ENCODE measurements at regions not wholly inside any gene's neighbourhood (a gene's known extent, or its start where the extent isn't known, plus 50 kb on each side); places are given as distances from the start of the nearest gene placed in this dataset.

DNA sequence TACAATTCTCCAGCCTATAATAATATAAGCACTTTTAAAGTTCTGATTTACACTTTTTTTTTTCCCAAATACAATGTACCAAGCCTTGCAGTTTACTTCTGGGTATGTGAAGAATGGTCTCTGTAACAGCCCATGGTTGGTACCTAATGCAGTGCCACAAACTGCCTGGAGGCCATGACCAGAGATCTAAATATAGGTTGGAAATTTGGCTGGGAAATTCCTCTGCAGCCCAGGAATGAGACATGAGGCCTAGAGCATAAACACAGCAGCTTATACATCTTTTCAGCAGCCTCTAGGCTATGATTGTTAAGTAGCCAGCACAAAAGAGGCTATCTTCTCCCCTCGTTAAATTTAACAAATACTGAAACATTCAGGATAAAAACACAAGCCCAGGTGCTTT, 432.0 kb upstream of the FAM98A start:
- TF ChIP-seq, protein P1, sequence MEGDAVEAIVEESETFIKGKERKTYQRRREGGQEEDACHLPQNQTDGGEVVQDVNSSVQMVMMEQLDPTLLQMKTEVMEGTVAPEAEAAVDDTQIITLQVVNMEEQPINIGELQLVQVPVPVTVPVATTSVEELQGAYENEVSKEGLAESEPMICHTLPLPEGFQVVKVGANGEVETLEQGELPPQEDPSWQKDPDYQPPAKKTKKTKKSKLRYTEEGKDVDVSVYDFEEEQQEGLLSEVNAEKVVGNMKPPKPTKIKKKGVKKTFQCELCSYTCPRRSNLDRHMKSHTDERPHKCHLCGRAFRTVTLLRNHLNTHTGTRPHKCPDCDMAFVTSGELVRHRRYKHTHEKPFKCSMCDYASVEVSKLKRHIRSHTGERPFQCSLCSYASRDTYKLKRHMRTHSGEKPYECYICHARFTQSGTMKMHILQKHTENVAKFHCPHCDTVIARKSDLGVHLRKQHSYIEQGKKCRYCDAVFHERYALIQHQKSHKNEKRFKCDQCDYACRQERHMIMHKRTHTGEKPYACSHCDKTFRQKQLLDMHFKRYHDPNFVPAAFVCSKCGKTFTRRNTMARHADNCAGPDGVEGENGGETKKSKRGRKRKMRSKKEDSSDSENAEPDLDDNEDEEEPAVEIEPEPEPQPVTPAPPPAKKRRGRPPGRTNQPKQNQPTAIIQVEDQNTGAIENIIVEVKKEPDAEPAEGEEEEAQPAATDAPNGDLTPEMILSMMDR (IDR thresholded peaks at IDR 0.05): no peak
- no peak for TF ChIP-seq POLR2A (IDR thresholded peaks at IDR 0.05)

All from tibial nerve (tissue), 3 donors.